Ammon's horn (tissue), 1 donor: ENCODE measurements at regions not wholly inside any gene's neighbourhood (a gene's known extent, or its start where the extent isn't known, plus 50 kb on each side); places are given as distances from the start of the nearest gene placed in this dataset.
"Not testable (repeated sequence)": the region's sequence is repeated elsewhere in the genome, so short reads cannot be mapped to it uniquely, and the experiment has no call there.

ENCODE experiments used
- DNase-seq: peaks from one replicate; pipeline ENCODE4 v3.0.0-alpha.2; 2016; ENCODE audit warnings: low spot score

DNA sequence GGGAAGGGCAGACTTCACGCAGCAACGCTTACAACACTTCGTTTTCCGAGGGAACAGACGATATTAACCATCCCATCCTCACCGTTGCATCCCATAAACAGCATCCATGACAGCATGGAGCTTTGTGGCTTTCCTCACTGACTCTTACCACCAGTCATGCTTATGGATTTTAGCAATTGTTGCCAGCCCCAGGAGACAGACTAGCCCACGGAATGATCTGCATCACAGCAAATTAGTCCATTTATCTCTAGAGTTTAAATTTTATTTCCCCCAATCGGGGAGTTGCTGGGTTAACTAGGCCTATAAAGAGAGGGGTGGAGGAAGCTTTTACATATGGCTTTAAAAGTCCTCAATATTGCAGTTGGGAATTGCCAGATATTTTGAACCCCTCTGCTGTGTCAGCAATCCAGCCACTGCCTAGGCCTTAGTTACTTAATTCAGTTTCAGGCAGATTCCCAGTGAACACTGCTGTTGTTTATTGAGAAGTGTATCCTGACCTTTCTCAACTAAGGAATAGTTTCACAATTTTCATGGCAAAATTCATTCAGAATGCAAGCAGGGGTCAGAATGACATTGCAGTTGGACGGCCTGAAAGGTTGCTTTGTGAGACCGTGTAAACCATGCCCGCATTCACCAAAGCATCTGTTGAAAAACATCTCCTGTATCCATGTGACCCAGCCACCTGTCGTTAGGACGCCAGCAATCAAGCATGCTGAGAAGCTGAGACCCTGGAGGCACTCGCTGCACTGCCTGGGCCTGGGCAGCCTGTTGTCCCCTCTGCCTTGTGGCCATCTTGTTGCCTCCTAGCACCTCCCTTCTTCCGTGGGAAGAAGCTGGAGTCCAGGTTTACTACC lies 397.4 kb upstream of the TPM1 start:
- DNase-seq: no peak

GRCh38 chr15:62647202-62647842 lies 395.2 kb upstream of the TPM1 start:
- DNase-seq: no peak

DNA sequence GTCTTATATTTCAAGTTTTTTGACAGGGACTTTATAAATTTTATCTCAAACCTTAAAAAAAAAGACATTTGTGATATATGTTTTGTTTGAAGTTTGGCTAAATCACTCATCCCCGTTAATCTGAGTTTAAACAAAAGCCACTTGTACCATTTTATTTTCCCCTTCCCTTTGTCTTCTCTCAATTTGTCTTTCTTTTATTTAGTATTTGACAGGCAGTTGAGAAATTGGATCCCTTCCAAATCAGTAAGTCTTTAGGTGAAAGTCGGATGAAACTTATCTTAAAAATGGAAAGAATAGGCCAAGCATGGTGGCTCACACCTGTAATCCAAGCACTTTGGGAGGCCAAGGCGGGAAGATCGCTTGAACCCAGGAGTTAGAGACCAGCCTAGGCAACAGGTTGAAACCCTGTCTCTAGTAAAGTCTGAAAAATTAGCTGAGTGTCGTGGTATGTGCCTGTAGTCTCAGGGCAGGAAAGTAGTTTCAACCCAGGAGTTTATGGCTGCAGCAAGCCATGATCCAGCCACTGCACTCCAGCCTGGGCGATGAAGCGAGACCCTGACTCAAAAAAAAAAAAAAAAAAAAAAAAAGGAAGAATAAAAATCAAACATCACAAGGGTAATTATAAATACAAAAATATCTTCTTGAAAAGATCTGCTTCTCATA lies 394.6 kb upstream of the TPM1 start:
- DNase-seq: no peak

- no peak for DNase-seq
Observed at GRCh38 chr15:62648954-62649353, 393.6 kb upstream of the TPM1 start.

GRCh38 chr15:62649793-62650420 lies 392.6 kb upstream of the TPM1 start:
- DNase-seq: peak; percentile 70

DNA sequence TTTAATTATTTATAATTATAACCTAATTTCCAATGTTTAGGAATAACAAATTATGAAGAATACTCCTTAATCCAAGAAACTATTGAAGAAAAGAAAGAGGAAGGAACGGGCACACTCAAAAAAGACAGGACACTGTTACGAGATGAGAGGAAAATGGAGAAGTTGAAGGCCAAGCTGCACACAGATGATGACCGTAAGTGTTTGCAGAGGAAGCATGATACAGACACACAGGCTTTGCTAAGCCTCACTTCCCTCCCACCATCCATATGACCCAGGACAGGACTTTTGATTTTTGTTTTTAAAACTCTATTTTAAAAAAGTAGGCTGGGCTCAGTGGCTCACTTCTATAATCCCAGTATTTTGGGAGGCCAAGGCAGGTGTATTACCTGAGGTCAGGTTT lies 389.4 kb upstream of the TPM1 start:
- DNase-seq: peak; percentile 56

- DNase-seq: no peak
Observed at GRCh38 chr15:62656071-62656470, 386.5 kb upstream of the TPM1 start.

- DNase-seq: not testable (repeated sequence)
Observed at GRCh38 chr15:62657501-62657900, 385.0 kb upstream of the TPM1 start.

DNA sequence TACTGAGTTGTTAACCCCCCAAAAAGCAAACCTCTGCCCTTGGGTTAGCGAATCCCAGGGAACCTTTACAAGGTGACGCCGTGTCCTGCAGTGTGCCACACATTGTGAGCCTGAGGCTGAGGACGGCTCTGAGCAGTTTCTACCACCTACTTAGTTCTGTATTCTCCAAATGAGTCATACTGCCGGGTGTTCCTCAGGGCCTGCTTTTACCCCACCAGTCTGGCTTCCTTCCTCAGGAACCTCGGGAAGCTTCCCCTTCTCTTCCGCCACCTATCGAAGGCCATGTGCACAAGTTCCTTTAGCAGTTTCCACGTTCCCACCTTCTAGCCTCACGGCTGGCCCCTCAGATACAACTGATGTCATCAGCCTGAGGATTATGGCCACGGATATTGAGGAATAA lies 384.0 kb upstream of the TPM1 start:
- DNase-seq: peak; percentile 64

GRCh38 chr15:62663547-62663946 lies 379.0 kb upstream of the TPM1 start:
- DNase-seq: no peak

- DNase-seq: no peak
Observed at GRCh38 chr15:62665449-62665848, 377.1 kb upstream of the TPM1 start.

GRCh38 chr15:62666046-62666445 lies 376.5 kb upstream of the TPM1 start:
- no peak for DNase-seq

DNA sequence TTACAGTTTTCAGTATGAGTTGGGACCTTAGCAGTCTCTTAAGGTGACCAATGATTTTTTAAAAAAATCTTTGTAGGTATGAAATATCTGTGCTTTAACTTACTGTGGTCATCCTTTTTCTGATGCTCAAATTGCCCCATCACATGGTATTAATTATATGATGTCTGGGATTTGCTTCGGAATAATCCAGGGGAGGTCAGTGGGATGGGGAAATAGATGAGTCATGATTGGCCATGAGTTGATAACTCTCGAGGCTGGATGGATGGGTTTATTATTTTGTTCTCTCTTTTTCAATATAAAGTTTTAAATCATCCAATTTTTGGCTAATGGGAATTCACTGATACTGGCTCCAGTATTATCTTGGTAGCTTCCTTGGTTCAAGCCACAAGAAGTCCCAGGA lies 370.3 kb upstream of the TPM1 start:
- no peak for DNase-seq

DNA sequence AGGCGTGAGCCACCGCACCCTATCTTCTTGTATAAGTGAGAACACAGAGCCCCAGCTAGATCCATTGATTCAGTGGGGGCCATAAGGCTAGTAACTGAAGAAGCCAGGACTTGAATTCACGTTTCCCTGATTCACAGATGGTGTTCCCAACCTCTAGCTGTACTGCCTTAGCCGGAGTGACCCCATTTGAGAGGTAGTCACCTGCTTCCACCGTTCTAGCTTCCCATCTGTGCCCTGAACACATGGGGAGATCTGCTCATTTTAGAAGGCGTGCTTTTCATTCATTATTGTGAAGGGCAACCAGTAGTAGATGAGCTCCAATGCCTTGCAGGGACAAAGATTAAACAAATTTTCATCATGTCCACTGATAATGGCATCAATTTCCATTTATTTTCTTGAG lies 365.7 kb upstream of the TPM1 start:
- DNase-seq: no peak

DNA sequence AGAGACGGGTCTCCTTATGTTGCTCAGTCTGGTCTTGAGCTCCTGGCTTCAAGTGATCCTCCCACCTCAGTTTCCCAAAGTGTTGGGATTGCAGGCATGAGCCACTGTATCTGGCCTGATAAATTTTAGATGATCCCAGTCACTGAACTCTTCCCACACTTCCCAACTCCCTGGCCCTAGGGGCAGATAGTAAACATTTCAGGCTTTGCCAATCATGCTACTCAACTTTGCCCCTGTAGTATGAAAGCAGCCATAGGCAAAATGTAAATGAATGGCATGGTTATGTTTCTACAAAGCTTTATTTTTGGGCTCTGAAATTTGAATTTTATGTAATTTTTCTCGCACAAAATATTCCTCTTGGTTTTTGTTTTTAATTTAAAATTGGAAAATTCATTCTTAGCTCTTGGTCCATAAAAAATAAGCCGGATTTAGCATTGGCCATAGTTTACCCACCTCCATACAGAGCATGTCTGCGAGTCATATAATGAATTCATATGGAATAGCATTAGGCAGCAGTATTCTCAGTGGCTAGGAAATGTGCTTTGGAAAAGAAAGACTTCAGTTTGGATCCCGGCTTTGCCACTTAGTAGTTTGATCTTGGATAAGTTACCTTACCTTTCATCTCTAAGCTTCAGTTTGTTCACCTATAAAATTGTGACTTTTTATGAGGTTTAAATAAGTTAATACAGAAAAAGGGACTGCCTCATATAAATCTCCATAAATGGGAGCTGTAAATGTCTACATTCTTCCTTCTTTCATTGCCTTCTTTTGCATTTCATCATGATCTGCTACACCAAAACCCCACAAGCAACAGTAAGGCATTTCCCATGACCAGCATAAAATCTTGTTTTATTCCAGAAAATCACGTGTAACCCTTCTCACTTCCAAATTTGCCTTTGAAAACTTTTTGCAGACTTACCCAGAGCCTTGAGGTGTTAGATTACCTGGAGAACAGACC lies 360.3 kb upstream of the TPM1 start:
- no peak for DNase-seq

DNA sequence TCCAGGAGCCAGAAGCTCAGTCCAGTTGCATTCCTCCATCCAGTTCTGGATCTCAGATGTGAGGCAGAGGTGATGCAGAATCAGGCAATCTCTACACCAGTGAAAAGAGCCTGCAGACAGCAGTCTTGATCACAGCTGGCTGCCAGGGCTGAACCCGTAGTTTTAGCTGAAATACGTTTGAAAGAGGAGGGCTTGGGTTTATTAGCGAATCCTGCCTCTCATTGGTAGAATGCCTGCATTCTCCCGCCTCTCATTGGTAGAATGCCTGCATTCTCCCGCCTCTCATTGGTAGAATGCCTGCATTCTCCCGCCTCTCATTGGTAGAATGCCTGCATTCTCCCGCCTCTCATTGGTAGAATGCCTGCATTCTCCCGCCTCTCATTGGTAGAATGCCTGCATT lies 359.4 kb upstream of the TPM1 start:
- not testable (repeated sequence) for DNase-seq

GRCh38 chr15:62684123-62684808 lies 358.3 kb upstream of the TPM1 start:
- peak; percentile 9 for DNase-seq

DNA sequence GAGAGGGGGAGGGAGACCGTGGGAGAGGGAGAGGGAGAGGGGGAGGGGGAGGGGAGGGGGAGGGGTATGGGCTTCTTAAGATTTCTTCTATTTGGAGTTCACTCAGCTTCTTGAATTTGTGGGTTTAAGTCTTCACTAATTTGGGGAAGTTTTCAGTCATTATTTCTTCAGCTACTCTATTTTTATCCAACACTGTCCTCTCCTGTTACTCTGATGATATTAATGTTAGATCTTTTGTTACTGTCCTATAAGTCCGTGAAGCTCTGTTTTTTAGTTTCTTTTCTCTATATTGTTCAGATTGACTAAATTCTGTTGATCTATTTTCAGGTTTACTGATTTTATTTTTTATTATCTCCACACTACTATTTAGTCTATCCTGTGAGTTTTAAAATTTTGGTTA lies 351.5 kb upstream of the TPM1 start:
- no peak for DNase-seq

DNA sequence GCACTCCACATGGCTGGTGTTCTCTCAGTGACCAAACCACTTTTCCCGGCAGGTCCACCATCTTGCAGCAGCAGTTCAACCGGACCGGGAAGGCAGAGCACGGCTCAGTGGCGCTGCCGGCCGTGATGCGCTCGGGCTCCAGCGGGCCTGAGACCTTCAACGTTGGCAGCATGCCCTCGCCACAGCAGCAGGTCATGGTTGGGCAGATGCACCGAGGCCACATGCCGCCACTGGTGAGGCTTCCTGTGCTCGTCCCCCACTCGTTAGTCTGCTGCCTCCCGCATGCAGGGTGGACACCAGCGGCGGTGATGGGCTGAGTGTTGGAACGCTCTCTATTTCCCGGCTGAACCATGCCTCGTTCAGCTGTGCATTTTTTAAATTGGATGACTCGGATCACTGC lies 344.9 kb upstream of the TPM1 start:
- no peak for DNase-seq

GRCh38 chr15:62698646-62699045 lies 343.9 kb upstream of the TPM1 start:
- no peak for DNase-seq

GRCh38 chr15:62706317-62706716 lies 336.2 kb upstream of the TPM1 start:
- DNase-seq: no peak
